Hepatic stellate cell (primary cell): ENCODE measurements at regions not wholly inside any gene's neighbourhood (a gene's known extent, or its start where the extent isn't known, plus 50 kb on each side); places are given as distances from the start of the nearest gene placed in this dataset.

Experiments used
- DNase-seq: peaks from one replicate; pipeline ENCODE4 v3.0.0; 2011; ENCODE audit warnings: low spot score

DNA sequence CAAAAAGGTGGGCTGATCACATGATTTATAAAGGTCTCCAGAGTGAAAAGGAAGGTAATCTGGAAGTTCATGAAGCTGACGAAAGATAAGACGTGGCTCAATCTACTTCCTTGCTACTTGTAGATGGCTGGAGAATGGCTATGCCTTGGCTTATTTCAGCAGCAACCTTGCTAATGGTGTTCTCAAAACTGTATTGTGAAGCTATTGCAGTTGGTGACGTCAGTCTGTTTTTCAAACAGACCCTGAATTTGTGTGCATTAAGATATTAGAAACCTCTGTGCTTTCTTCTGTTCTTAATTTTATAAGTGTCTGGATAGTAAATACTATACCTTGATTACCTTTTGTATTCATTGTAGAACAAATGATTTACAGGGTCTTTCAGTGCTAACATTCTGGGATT, 58.3 kb upstream of the C11orf87 start:
- DNase-seq: no peak

DNA sequence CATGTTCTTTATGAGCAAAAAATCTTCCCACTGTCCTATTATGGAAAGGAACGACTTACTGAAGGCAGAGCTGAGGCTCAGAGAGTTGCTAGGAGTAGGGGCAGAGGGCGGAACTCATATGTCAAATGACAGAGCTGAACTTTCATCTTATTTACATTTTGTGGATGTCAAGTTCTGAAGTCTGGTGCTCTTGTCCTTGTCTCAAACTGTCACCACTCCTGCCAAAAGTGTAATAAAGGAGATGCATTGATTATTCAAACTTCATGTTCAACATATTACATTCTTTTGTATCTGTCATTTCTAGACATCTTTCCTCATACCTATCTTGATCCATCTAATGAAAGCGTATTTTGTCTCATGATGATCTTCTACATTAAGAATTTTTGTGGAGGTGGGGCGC, 57.1 kb upstream of the C11orf87 start:
- DNase-seq: no peak

DNA sequence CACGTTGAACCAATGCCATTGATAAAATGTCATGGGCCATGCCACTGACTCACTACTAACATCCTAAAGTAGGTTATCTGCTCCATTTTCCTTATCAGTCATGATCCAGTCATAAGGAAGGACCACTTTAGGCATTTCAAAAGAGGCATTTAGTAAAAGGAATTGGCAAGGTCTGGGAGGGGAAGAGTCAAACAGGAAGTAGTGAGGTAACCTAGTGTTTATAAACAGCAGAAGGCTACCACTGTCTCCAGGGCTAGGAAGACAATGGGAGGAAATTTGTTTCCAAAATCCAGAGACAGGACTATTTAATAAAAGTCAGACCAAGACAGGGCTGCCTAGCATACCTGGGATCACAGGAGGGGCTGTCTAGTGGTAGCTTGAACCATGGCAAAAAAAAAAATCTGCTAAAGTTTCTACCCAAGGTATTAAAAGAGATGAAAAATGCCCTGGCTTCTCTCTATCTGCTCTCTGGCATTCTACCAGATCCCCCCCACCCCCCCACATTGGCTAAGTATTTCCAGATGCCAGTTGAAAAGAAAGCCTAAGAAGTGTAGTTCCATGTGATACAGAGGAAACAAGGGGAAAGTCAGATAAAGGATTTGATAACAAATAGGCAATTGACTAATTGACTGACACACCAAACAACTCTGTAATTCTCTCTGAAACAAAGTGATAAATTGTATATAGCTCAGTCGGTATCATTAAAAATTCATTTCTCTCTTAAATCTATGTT, 50.4 kb upstream of the C11orf87 start:
- no peak for DNase-seq
